MM.1S (cell line): ENCODE measurements at regions not wholly inside any gene's neighbourhood (a gene's known extent, or its start where the extent isn't known, plus 50 kb on each side); places are given as distances from the start of the nearest gene placed in this dataset.

Experiments
- DNase-seq: peaks from one replicate; pipeline ENCODE4 v3.0.0-alpha.2; 2015
- H2AFZ ChIP-seq: fragments of 300-600 bp; sonication (generic); 2 replicates; pipeline ENCODE4 v1.6.0; 2016; ENCODE audit warnings: antibody characterized with exemption, low read length
- H3F3A ChIP-seq: fragments of 300-600 bp; sonication (generic); 2 replicates; pipeline ENCODE4 v1.6.1; 2016; ENCODE audit warnings: mild to moderate bottlenecking, antibody characterized with exemption, low read length, moderate library complexity, mixed read lengths; ENCODE audit not compliant: insufficient read depth
- H3K27ac ChIP-seq: fragments of 300-600 bp; sonication (generic); 2 replicates; pipeline ENCODE4 v1.5.1; 2016; ENCODE audit warnings: mild to moderate bottlenecking, low read length
- H3K27me3 ChIP-seq: fragments of 300-600 bp; sonication (generic); replicated peaks from 2 replicates; pipeline ENCODE4 v1.6.0; 2016; ENCODE audit warnings: low read length; ENCODE audit not compliant: insufficient read depth
- H3K36me3 ChIP-seq: fragments of 300-600 bp; sonication (generic); replicated peaks from 2 replicates; pipeline ENCODE4 v1.6.1; 2016; ENCODE audit warnings: mild to moderate bottlenecking, low read length, mixed read lengths; ENCODE audit not compliant: insufficient read depth
- H3K4me1 ChIP-seq: fragments of 300-600 bp; sonication (generic); 2 replicates; pipeline ENCODE4 v1.6.1; 2016; ENCODE audit warnings: low read length, mixed read lengths
- H3K4me2 ChIP-seq: fragments of 300-600 bp; sonication (generic); 2 replicates; pipeline ENCODE4 v1.6.0; 2016; ENCODE audit warnings: low read depth, low read length
- H3K4me3 ChIP-seq: fragments of 300-600 bp; sonication (generic); 2 replicates; pipeline ENCODE4 v1.5.1; 2016; ENCODE audit warnings: low read length, mixed read lengths
- H3K79me2 ChIP-seq: fragments of 300-600 bp; sonication (generic); 2 replicates; pipeline ENCODE4 v1.6.1; 2016; ENCODE audit warnings: mixed run types, low read length, mixed read lengths
- H3K9ac ChIP-seq: fragments of 300-600 bp; sonication (generic); 2 replicates; pipeline ENCODE4 v1.6.1; 2016; ENCODE audit warnings: low read length, mixed read lengths
- H3K9me2 ChIP-seq: fragments of 300-600 bp; sonication (generic); replicated peaks from 2 replicates; pipeline ENCODE4 v1.6.1; 2016; ENCODE audit warnings: mild to moderate bottlenecking, low read length, mixed read lengths; ENCODE audit not compliant: insufficient read depth
- H3K9me3 ChIP-seq: fragments of 300-600 bp; sonication (generic); replicated peaks from 2 replicates; pipeline ENCODE4 v1.6.1; 2016; ENCODE audit warnings: mild to moderate bottlenecking, low read length, mixed read lengths; ENCODE audit not compliant: insufficient read depth
- H4K20me1 ChIP-seq: fragments of 300-600 bp; sonication (generic); 2 replicates; pipeline ENCODE4 v1.6.1; 2016; ENCODE audit warnings: mild to moderate bottlenecking, low read length, moderate library complexity, mixed read lengths; ENCODE audit not compliant: insufficient read depth
- CTCF ChIP-seq: fragments of 300-600 bp; sonication (generic); IDR thresholded peaks from 2 replicates; pipeline ENCODE4 v1.5.1; 2016; ENCODE audit warnings: antibody characterized with exemption, low read length, mixed read lengths
- EZH2 ChIP-seq: fragments of 300-600 bp; sonication (generic); optimal IDR thresholded peaks from 2 replicates; pipeline ENCODE3; 2017; ENCODE audit warnings: low read depth, mild to moderate bottlenecking, antibody characterized with exemption, low read length, mixed read lengths
- EZH2phosphoT487 ChIP-seq: fragments of 300-600 bp; sonication (generic); IDR thresholded peaks from 2 replicates; pipeline ENCODE4 v1.6.1; 2018; ENCODE audit warnings: antibody characterized with exemption, low read length

GRCh38 chr12:75666939-75667334, 155.5 kb upstream of the KRR1 start:
- H4K20me1 ChIP-seq, result no peaks in the 10 kb centered on the region
- no peak overlapping the region for H3K9ac ChIP-seq
- no peaks in the 10 kb centered on the region for H3F3A ChIP-seq
- TF ChIP-seq EZH2phosphoT487 (no peak), CTCF (no peak), EZH2 (no peak)
- no peaks in the 10 kb centered on the region for H3K27me3 ChIP-seq
- H3K27ac ChIP-seq, result no peak overlapping the region
- H3K4me2 ChIP-seq, result no peak overlapping the region
- H3K36me3 ChIP-seq, result no peaks in the 10 kb centered on the region
- DNase-seq, result no peak
- H3K4me1 ChIP-seq, result no peaks in the 10 kb centered on the region
- H3K9me3 ChIP-seq, result no peaks in the 10 kb centered on the region
- no peaks in the 10 kb centered on the region for H3K79me2 ChIP-seq
- no peak overlapping the region for H3K4me3 ChIP-seq
- H2AFZ ChIP-seq, result no peak overlapping the region
- H3K9me2 ChIP-seq, result no peaks in the 10 kb centered on the region

GRCh38 chr12:75666126-75666938, 154.9 kb upstream of the KRR1 start:
- no peak for DNase-seq
- Histone ChIP-seq H3K4me3 (no peak overlapping the region), H3F3A (no peaks in the 10 kb centered on the region), H3K9ac (no peak overlapping the region), H3K27me3 (no peaks in the 10 kb centered on the region), H2AFZ (no peak overlapping the region), H3K79me2 (no peaks in the 10 kb centered on the region), H4K20me1 (no peaks in the 10 kb centered on the region), H3K27ac (no peak overlapping the region), H3K9me2 (no peaks in the 10 kb centered on the region), H3K4me2 (no peak overlapping the region), H3K36me3 (no peaks in the 10 kb centered on the region), H3K4me1 (no peaks in the 10 kb centered on the region), H3K9me3 (no peaks in the 10 kb centered on the region)
- TF ChIP-seq EZH2phosphoT487 (no peak), EZH2 (no peak), CTCF (no peak)

- Histone ChIP-seq H3F3A (no peaks in the 10 kb centered on the region), H3K9me2 (no peaks in the 10 kb centered on the region), H3K79me2 (no peaks in the 10 kb centered on the region), H3K4me3 (no peak overlapping the region), H3K4me2 (no peak overlapping the region), H3K27ac (no peak overlapping the region), H4K20me1 (no peaks in the 10 kb centered on the region), H2AFZ (no peak overlapping the region), H3K4me1 (no peaks in the 10 kb centered on the region), H3K9ac (no peak overlapping the region), H3K9me3 (no peaks in the 10 kb centered on the region), H3K27me3 (no peaks in the 10 kb centered on the region), H3K36me3 (no peaks in the 10 kb centered on the region)
- TF ChIP-seq EZH2 (no peak), CTCF (no peak)
- DNase-seq, result no peak
These were observed 153.8 kb upstream of the KRR1 start for GRCh38 chr12:75665216-75665615.
